Panc1 (cell line): ENCODE measurements at regions not wholly inside any gene's neighbourhood (a gene's known extent, or its start where the extent isn't known, plus 50 kb on each side); places are given as distances from the start of the nearest gene placed in this dataset.
"Not testable (repeated sequence)": the region's sequence is repeated elsewhere in the genome, so short reads cannot be mapped to it uniquely, and the experiment has no call there.

Experiments used
- ATAC-seq: fragments of 200-7000 bp; cut with Tn5 transposase; 2 replicates; pipeline ENCODE4 v1.9.1; 2020; ENCODE audit warnings: mild to moderate bottlenecking, moderate library complexity
- BruUV-seq: library from RNA; stranded (reverse); fragments of 400-500 nt; replicated peaks from 2 replicates; lab custom pipeline; 2021; lab: Mats Ljungman, UMichigan
- CTCF ChIA-PET: fragments of 300-600 bp; sonication (Branson Sonifier 250); formaldehyde crosslinking; loops from one replicate; lab custom pipeline; 2022; ENCODE audit warnings: antibody characterized with exemption; lab: Charles Lee
- POLR2A ChIA-PET: fragments of 300-600 bp; sonication (Branson Sonifier 250); formaldehyde crosslinking; loops from one replicate; lab custom pipeline; 2022; ENCODE audit warnings: antibody characterized with exemption; lab: Charles Lee
- DNase-seq: peaks from one replicate; pipeline ENCODE4 v3.0.0-alpha.2; 2010; ENCODE audit warnings: low read depth, low spot score
- H3K27ac ChIP-seq: 2 replicates; pipeline ENCODE4 v1.5.1; 2011; ENCODE audit warnings: mild to moderate bottlenecking, low read length, inconsistent platforms
- H3K27me3 ChIP-seq: fragments of 200-500 bp; sonication (Bioruptor generic); 2 replicates; pipeline ENCODE4 v1.6.0; 2014; ENCODE audit warnings: low read length, inconsistent platforms; ENCODE audit not compliant: control insufficient read depth, insufficient read depth
- H3K36me3 ChIP-seq: fragments of 200-500 bp; sonication (Bioruptor generic); 2 replicates; pipeline ENCODE4 v1.5.1; 2014; ENCODE audit warnings: inconsistent platforms, mild to moderate bottlenecking, low read length, moderate library complexity; ENCODE audit not compliant: control insufficient read depth, insufficient read depth
- H3K4me1 ChIP-seq: 2 replicates; pipeline ENCODE4 v1.5.1; 2011; ENCODE audit warnings: inconsistent platforms, mild to moderate bottlenecking, low read length, moderate library complexity; ENCODE audit not compliant: control insufficient read depth, insufficient read depth
- H3K4me3 ChIP-seq, 2 experiments: 2 replicates each; pipeline ENCODE4 v1.5.1; 2011 to 2012; ENCODE audit warnings: low read depth in 2 of 2, low read length in 2 of 2, mild to moderate bottlenecking in 2 of 2, inconsistent platforms in 1 of 2, moderate library complexity in 1 of 2
- H3K9me3 ChIP-seq: fragments of 200-500 bp; sonication (Bioruptor generic); 2 replicates; pipeline ENCODE4 v1.5.1; 2014; ENCODE audit warnings: low read depth, mild to moderate bottlenecking, inconsistent platforms, low read length, moderate library complexity; ENCODE audit not compliant: control insufficient read depth, insufficient read depth
- POLR2AphosphoS5 ChIP-seq: IDR thresholded peaks from 2 replicates; pipeline ENCODE4 v1.6.1; 2012; ENCODE audit warnings: mild to moderate bottlenecking, low read depth, low read length, moderate library complexity
- SIN3A ChIP-seq: IDR thresholded peaks from 2 replicates; pipeline ENCODE4 v1.6.1; 2012; ENCODE audit warnings: low read depth, mild to moderate bottlenecking, low read length, moderate library complexity, borderline replicate concordance; ENCODE audit not compliant: insufficient read depth
- TCF7L2 ChIP-seq: IDR thresholded peaks from 2 replicates; pipeline ENCODE4 v1.6.1; 2011; ENCODE audit warnings: mild to moderate bottlenecking, low read depth, low read length, inconsistent platforms
- in situ Hi-C: cut with HindIII; loops from 2 replicates; pipeline ENCODE4 v1.10.0; 2016; ENCODE audit warnings: low sequenced_read_pairs, low pct_unique_long_range_greater_than_20kb
- intact Hi-C: fragments of 100-400 bp; cut with micrococcal nuclease; formaldehyde crosslinking; loops from one replicate; pipeline ENCODE4 v1.10.0; 2022; ENCODE audit not compliant: unreplicated experiment
- TF ChIP-seq, protein P1 (sequence below): fragments of 450-650 bp; IDR thresholded peaks from 2 replicates; pipeline ENCODE4 v1.5.1; 2017; ENCODE audit warnings: mild to moderate bottlenecking
- TF ChIP-seq, protein P2 (sequence below), 2 experiments: IDR thresholded peaks; 2 replicates each; pipeline ENCODE4 v1.6.1; 2011 to 2012; ENCODE audit warnings: low read depth in 2 of 2, control low read depth in 1 of 2, low read length in 1 of 2, mild to moderate bottlenecking in 1 of 2, moderate library complexity in 1 of 2; ENCODE audit not compliant: insufficient read depth in 1 of 2

DNA sequence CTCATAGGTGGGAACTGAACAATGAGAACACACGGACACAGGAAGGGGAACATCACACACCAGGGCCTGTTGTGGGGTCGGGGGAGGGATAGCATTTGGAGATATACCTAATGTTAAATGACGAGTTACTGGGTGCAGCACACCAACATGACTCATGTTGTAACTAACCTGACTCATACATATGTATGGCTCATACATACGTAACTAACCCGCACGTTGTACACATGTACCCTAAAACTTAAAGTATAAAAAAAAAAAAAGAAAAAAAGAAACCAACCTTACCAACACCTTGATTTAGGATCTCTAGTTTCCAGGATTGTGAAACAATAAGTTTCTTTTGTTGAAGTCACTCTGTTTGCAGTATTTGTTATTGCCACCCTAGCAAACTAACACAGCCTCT lies 76.3 kb upstream of the NPSR1 start:
- H3K36me3 ChIP-seq, in situ Hi-C loops, H3K27me3 ChIP-seq, H3K4me1 ChIP-seq, intact Hi-C loops, H3K27ac ChIP-seq, DNase-seq, BruUV-seq, H3K9me3 ChIP-seq, CTCF ChIA-PET, ATAC-seq, H3K4me3 ChIP-seq, POLR2A ChIA-PET: not testable (repeated sequence)

DNA sequence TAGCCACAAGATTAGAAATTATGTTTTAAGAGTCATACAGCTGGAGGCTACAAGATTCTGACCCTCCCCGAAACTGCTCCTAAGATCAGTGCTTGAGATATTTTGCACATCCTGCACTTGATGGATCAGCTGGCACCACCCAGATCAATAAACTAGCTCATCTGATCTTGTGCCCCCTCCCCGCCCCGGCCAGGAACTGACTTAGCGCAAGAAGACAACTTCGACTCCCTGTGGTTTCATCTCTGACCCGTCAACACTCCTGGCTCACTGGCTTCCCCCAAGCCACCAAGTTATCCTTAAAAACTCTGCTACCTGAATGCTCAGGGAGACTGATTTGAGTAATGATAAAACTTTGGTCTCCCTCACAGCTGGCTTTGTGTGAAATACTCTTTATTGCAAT lies 73.5 kb upstream of the NPSR1 start:
- ChIA-PET CTCF (no interaction called here), POLR2A (no interaction called here)
- Histone ChIP-seq H3K27ac (no peak overlapping the region), H3K4me3 (no peak overlapping the region), H3K9me3 (no peaks in the 10 kb centered on the region), H3K4me1 (no peaks in the 10 kb centered on the region), H3K36me3 (no peaks in the 10 kb centered on the region), H3K27me3 (no peaks in the 10 kb centered on the region)
- DNase-seq (no peak), ATAC-seq (no peak)
- in situ Hi-C loops (no loop called here), intact Hi-C loops (no loop called here)
- TF ChIP-seq TCF7L2 (no peak), POLR2AphosphoS5 (no peak), SIN3A (no peak)
- TF ChIP-seq, protein P1, sequence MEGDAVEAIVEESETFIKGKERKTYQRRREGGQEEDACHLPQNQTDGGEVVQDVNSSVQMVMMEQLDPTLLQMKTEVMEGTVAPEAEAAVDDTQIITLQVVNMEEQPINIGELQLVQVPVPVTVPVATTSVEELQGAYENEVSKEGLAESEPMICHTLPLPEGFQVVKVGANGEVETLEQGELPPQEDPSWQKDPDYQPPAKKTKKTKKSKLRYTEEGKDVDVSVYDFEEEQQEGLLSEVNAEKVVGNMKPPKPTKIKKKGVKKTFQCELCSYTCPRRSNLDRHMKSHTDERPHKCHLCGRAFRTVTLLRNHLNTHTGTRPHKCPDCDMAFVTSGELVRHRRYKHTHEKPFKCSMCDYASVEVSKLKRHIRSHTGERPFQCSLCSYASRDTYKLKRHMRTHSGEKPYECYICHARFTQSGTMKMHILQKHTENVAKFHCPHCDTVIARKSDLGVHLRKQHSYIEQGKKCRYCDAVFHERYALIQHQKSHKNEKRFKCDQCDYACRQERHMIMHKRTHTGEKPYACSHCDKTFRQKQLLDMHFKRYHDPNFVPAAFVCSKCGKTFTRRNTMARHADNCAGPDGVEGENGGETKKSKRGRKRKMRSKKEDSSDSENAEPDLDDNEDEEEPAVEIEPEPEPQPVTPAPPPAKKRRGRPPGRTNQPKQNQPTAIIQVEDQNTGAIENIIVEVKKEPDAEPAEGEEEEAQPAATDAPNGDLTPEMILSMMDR: no peak
- TF ChIP-seq, protein P2, sequence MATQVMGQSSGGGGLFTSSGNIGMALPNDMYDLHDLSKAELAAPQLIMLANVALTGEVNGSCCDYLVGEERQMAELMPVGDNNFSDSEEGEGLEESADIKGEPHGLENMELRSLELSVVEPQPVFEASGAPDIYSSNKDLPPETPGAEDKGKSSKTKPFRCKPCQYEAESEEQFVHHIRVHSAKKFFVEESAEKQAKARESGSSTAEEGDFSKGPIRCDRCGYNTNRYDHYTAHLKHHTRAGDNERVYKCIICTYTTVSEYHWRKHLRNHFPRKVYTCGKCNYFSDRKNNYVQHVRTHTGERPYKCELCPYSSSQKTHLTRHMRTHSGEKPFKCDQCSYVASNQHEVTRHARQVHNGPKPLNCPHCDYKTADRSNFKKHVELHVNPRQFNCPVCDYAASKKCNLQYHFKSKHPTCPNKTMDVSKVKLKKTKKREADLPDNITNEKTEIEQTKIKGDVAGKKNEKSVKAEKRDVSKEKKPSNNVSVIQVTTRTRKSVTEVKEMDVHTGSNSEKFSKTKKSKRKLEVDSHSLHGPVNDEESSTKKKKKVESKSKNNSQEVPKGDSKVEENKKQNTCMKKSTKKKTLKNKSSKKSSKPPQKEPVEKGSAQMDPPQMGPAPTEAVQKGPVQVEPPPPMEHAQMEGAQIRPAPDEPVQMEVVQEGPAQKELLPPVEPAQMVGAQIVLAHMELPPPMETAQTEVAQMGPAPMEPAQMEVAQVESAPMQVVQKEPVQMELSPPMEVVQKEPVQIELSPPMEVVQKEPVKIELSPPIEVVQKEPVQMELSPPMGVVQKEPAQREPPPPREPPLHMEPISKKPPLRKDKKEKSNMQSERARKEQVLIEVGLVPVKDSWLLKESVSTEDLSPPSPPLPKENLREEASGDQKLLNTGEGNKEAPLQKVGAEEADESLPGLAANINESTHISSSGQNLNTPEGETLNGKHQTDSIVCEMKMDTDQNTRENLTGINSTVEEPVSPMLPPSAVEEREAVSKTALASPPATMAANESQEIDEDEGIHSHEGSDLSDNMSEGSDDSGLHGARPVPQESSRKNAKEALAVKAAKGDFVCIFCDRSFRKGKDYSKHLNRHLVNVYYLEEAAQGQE (IDR thresholded peaks at IDR 0.05; ENCODE audit: insufficient read depth in 1 of 2, low read depth in 2 of 2, low read length in 1 of 2): no peak
- no TSS peak for BruUV-seq

DNA sequence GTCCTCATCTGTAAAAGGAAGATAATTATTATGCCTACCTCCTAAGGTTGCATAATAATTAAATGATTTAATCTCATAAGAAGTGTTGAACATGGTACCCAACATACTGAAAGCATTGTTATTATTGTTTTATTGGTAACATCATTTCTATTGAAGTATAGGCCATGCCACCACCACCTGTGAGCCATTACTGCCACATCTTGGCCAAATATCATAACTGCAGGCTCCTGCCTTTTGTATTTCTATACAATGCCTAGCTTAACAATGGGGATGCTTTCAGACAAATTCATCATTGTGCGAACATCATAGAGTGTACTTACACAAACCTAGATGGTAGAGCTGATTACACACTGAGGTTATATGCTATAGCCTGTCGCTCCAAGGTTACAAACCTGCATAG lies 61.1 kb upstream of the NPSR1 start:
- Histone ChIP-seq H3K27ac (no peak overlapping the region), H3K4me3 (no peak overlapping the region), H3K27me3 (peaks cover 8% of the 10 kb centered on the region), H3K36me3 (no peaks in the 10 kb centered on the region), H3K4me1 (no peaks in the 10 kb centered on the region), H3K9me3 (no peaks in the 10 kb centered on the region)
- DNase-seq (no peak), ATAC-seq (peak; percentile 75)
- no TSS peak for BruUV-seq
- POLR2A ChIA-PET: no interaction called here
- no peak for TF ChIP-seq POLR2AphosphoS5
- TF ChIP-seq, protein P1: peak; percentile 48; the same call in 1 of the 2 replicates
- intact Hi-C loops: loop anchor here (2.0 kb wide), 1 partner anchor 276 kb away; no protein-coding TSS in a partner anchor
- CTCF ChIA-PET: interaction anchor here (2.5 kb wide), 1 partner anchor 276 kb away, joined by 11 read pairs; no protein-coding TSS in a partner anchor
- in situ Hi-C loops: no loop called here
